ENCODE measurements at regions not wholly inside any gene's neighbourhood (a gene's known extent, or its start where the extent isn't known, plus 50 kb on each side); places are given as distances from the start of the nearest gene placed in this dataset.

DNA sequence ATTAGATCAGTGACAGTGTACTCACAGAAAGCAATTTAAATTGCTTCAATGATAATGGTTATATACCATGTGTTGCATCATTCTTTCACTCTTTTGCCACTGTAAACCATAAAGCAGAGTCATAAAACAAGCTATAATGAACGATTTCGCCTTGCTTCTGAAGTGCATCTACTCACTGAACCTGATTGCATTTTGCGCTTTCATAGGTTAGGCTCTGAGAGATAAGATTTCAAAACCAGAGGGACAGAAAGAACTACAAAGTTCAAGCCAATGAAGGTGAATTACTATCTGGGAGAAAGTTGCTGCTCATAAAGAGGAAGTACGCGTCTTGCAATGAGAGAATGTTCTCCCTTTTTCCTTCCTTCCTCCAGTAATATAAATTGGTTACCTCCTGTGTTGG, 412.7 kb downstream of the CETN3 start:
- POLR2A ChIA-PET (ENCODE audit: partially characterized antibody) = no interaction called here
- Histone ChIP-seq H2BK15ac (ENCODE audit: low read length) (no peak overlapping the region), H4K8ac (ENCODE audit: extremely low read depth, insufficient read depth, low read length) (no peak overlapping the region), H2BK20ac (ENCODE audit: low read length) (no peak overlapping the region), H4K20me1 (replicated peaks in 1 of 2; ENCODE audit: control insufficient read depth in 1 of 2, insufficient read depth in 2 of 2, low read length in 2 of 2) (no peaks in the 10 kb centered on the region), H3K4ac (replicated peaks; ENCODE audit: insufficient read length, low read depth, low read length) (no peak overlapping the region), H3K4me3 (ENCODE audit: extremely low read depth in 1 of 4, insufficient read depth in 2 of 4, low read depth in 3 of 4, low read length in 4 of 4) (no peak overlapping the region), H3K27me3 (replicated peaks in 1 of 4; ENCODE audit: control insufficient read depth in 3 of 4, extremely low read depth in 1 of 4, insufficient read depth in 3 of 4, low read length in 3 of 4) (no peaks in the 10 kb centered on the region), H4K5ac (ENCODE audit: insufficient read length, low read depth, low read length) (no peak overlapping the region), H2AFZ (ENCODE audit: low read length) (no peak overlapping the region), H3K9ac (replicated peaks in 1 of 4; ENCODE audit: extremely low read depth in 1 of 4, low read depth in 3 of 4, low read length in 3 of 4) (no peak overlapping the region), H3K4me1 (replicated peaks in 1 of 4; ENCODE audit: control insufficient read depth in 3 of 4, insufficient read depth in 4 of 4, low read length in 3 of 4) (no peaks in the 10 kb centered on the region), H3K18ac (ENCODE audit: extremely low read depth, low read length) (no peak overlapping the region), H3K23ac (ENCODE audit: insufficient read length) (no peak overlapping the region), H3K79me1 (ENCODE audit: low read depth, low read length) (no peaks in the 10 kb centered on the region), H3K4me2 (ENCODE audit: insufficient read depth in 1 of 2, low read depth in 2 of 2, low read length in 2 of 2) (no peak overlapping the region), H3K36me3 (ENCODE audit: control insufficient read depth in 2 of 4, insufficient read depth in 4 of 4, low read length in 3 of 4) (no peaks in the 10 kb centered on the region), H2BK12ac (ENCODE audit: low read depth, low read length) (no peak overlapping the region), H3K79me2 (ENCODE audit: control insufficient read depth in 1 of 2, insufficient read depth in 2 of 2, low read length in 2 of 2) (no peaks in the 10 kb centered on the region), H2BK120ac (replicated peaks; ENCODE audit: low read depth, low read length) (no peak overlapping the region), H3K27ac (ENCODE audit: low read depth, low read length) (no peak overlapping the region), H3K14ac (ENCODE audit: insufficient read length) (no peak overlapping the region), H4K91ac (replicated peaks; ENCODE audit: insufficient read length, low read length) (no peak overlapping the region), H2AK5ac (ENCODE audit: low read depth, low read length) (no peak overlapping the region), H3K9me3 (ENCODE audit: insufficient read depth in 2 of 2, low read depth in 1 of 2, low read length in 1 of 2) (no peaks in the 10 kb centered on the region), H3K56ac (replicated peaks; ENCODE audit: insufficient read length, low read depth, low read length) (no peak overlapping the region), H2BK5ac (ENCODE audit: low read depth, low read length) (no peak overlapping the region), H3K23me2 (ENCODE audit: low read depth, low read length) (no peaks in the 10 kb centered on the region)
- DNase-seq (ENCODE audit: low read depth in 1 of 2, low spot score in 2 of 2) (no peak), FAIRE-seq (no peak)
- CTCF ChIA-PET (ENCODE audit: partially characterized antibody) = interaction anchor here (0.6 to 1.2 kb wide), 2 partner anchors 291 to 370 kb away, joined by 3 read pairs; no protein-coding TSS in a partner anchor
- 89% methylated on average over 5 of the region's 5 CpGs; no CpG with 5 or more reads in 1 of the 2 experiments for WGBS, 2 experiments (ENCODE audit: extremely low coverage in 1 of 2, insufficient coverage in 1 of 2, insufficient read length in 1 of 2, insufficient replicate concordance in 2 of 2, low coverage in 1 of 2, low lambda C conversion rate in 2 of 2, missing lambda C conversion rate in 1 of 2)
- TF ChIP-seq RXRA (IDR thresholded peaks at IDR 0.05; ENCODE audit: insufficient read depth, low read depth, low read length) = no peak
- no peak for TF ChIP-seq HDAC2 (IDR thresholded peaks at IDR 0.05; ENCODE audit: borderline replicate concordance in 1 of 2, low read depth in 2 of 2, low read length in 2 of 2)
- no peak for TF ChIP-seq RAD21 (IDR thresholded peaks at IDR 0.05 in 1 of 2, conservative IDR thresholded peaks at IDR 0.05 in 1 of 2; ENCODE audit: low read depth in 2 of 2, low read length in 2 of 2)
- TF ChIP-seq SP2 (IDR thresholded peaks at IDR 0.05; ENCODE audit: low read length) = no peak
